Fibroblast of the aortic adventitia (primary cell): ENCODE measurements at regions not wholly inside any gene's neighbourhood (a gene's known extent, or its start where the extent isn't known, plus 50 kb on each side); places are given as distances from the start of the nearest gene placed in this dataset.

ENCODE experiments used
- DNase-seq: peaks from one replicate; pipeline ENCODE4 v3.0.0-alpha.2; 2010; ENCODE audit warnings: low read depth
- H3K4me3 ChIP-seq: 2 replicates; pipeline ENCODE4 v1.5.1; 2011; ENCODE audit warnings: low read depth, mild to moderate bottlenecking, control low read depth, low read length, moderate library complexity
- TF ChIP-seq, protein P1 (sequence below): IDR thresholded peaks from 2 replicates; pipeline ENCODE4 v1.5.1; 2011; ENCODE audit warnings: mild to moderate bottlenecking, low read length, control low read depth, inconsistent platforms; ENCODE audit not compliant: insufficient read depth

DNA sequence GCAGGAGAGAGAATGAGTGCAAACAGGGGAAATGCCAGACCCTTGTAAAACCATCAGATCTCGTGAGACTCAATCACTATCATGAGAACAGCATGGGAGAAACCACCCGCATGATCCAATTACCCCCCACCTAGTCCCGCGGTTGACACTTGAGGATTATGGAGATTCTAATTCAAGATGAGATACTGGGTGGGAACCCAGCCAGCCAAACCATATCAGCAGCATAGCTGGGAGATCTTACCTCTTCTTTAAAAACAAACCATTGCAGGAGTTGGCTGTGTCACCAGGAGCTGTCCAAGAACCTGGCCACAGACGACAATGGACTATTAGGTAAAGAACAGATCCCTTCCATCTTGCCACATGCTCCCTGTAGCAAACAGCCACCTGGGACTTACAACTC, 422.7 kb downstream of the MATN1 start:
- TF ChIP-seq, protein P1, sequence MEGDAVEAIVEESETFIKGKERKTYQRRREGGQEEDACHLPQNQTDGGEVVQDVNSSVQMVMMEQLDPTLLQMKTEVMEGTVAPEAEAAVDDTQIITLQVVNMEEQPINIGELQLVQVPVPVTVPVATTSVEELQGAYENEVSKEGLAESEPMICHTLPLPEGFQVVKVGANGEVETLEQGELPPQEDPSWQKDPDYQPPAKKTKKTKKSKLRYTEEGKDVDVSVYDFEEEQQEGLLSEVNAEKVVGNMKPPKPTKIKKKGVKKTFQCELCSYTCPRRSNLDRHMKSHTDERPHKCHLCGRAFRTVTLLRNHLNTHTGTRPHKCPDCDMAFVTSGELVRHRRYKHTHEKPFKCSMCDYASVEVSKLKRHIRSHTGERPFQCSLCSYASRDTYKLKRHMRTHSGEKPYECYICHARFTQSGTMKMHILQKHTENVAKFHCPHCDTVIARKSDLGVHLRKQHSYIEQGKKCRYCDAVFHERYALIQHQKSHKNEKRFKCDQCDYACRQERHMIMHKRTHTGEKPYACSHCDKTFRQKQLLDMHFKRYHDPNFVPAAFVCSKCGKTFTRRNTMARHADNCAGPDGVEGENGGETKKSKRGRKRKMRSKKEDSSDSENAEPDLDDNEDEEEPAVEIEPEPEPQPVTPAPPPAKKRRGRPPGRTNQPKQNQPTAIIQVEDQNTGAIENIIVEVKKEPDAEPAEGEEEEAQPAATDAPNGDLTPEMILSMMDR = no peak
- DNase-seq = no peak
- no peak overlapping the region for H3K4me3 ChIP-seq

GRCh38 chr1:30299393-30299792, 424.0 kb downstream of the MATN1 start:
- DNase-seq = no peak
- no peak overlapping the region for H3K4me3 ChIP-seq
- TF ChIP-seq, protein P1 = no peak

- no peak for DNase-seq
- TF ChIP-seq, protein P1 = no peak
- H3K4me3 ChIP-seq = no peak overlapping the region
These were observed 427.7 kb downstream of the MATN1 start for GRCh38 chr1:30295674-30296073.

GRCh38 chr1:30295266-30295665, 428.1 kb downstream of the MATN1 start:
- TF ChIP-seq, protein P1 = no peak
- no peak for DNase-seq
- no peak overlapping the region for H3K4me3 ChIP-seq

- H3K4me3 ChIP-seq = no peak overlapping the region
- TF ChIP-seq, protein P1 = no peak
- no peak for DNase-seq
These were observed 428.9 kb downstream of the MATN1 start for GRCh38 chr1:30294508-30294907.

DNA sequence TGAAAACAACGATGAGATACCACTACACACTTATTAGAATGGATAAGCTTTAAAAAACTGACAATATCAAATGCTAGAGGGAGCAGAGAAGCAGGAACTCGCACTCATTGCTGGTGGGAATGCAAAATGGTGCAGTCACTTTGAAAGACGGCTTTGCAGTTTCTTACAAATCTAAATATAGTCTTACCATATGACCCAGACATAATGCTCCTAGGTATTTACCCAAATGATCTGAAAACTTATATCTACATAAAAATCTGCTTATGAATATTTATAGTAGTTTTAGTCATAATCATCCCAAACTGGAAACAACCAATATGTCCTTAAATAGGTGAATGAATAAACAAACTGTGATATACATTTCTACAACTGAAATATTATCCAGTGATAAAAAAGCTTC, 430.9 kb downstream of the MATN1 start:
- TF ChIP-seq, protein P1 = no peak
- DNase-seq = no peak
- H3K4me3 ChIP-seq = no peak overlapping the region

DNA sequence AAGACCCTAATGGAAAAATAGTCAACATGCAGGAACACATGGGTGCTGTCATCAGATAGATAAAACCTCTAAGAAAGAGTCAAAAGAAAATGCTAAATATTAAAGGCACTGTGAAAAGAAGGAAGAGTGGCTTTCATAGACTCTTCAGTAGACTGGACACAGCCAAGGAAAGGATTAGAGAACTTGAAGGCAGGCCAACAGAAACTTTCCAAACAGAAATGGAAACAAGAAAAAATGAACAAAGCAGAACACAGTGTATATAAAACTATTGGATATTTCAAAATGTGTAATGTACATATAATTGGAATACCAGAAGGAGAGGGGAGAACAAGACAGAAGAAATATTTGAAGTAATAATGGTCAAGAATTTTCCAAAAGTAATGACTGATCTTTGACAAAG, 431.9 kb downstream of the MATN1 start:
- no peak for DNase-seq
- TF ChIP-seq, protein P1 = no peak
- H3K4me3 ChIP-seq = no peak overlapping the region
